GM10266 (cell line): ENCODE measurements at regions not wholly inside any gene's neighbourhood (a gene's known extent, or its start where the extent isn't known, plus 50 kb on each side); places are given as distances from the start of the nearest gene placed in this dataset.
A peak's percentile ranks its signal among the peaks of the same experiment; 100 is the strongest.

Experiments used
- DNase-seq: peaks from one replicate; pipeline ENCODE4 v3.0.0; 2012; ENCODE audit errors: extremely low spot score
- CTCF ChIP-seq: IDR thresholded peaks from 2 replicates; pipeline ENCODE4 v1.5.1; 2012; ENCODE audit warnings: mild to moderate bottlenecking, low read depth; ENCODE audit not compliant: control insufficient read depth, insufficient read depth; ENCODE audit errors: missing control alignments

GRCh38 chr10:109037978-109038377, 885.3 kb downstream of the XPNPEP1 start:
- DNase-seq, result no peak
- no peak for TF ChIP-seq CTCF

- DNase-seq, result no peak
- TF ChIP-seq CTCF, result no peak
These were observed 892.6 kb downstream of the XPNPEP1 start for GRCh38 chr10:109030581-109031210.

GRCh38 chr10:109029870-109030269, 893.4 kb downstream of the XPNPEP1 start:
- no peak for DNase-seq
- no peak for TF ChIP-seq CTCF

- no peak for DNase-seq
- TF ChIP-seq CTCF, result no peak
These were observed 895.7 kb downstream of the XPNPEP1 start for GRCh38 chr10:109027534-109028185.

- no peak for TF ChIP-seq CTCF
- no peak for DNase-seq
These were observed 898.1 kb downstream of the XPNPEP1 start for GRCh38 chr10:109025172-109025571.

- TF ChIP-seq CTCF, result no peak
- DNase-seq, result no peak
These were observed 900.8 kb downstream of the XPNPEP1 start for GRCh38 chr10:109022417-109023049.

GRCh38 chr10:109019001-109019424, 904.3 kb downstream of the XPNPEP1 start:
- no peak for DNase-seq
- TF ChIP-seq CTCF, result peak; percentile 15
